ENCODE measurements at regions not wholly inside any gene's neighbourhood (a gene's known extent, or its start where the extent isn't known, plus 50 kb on each side); places are given as distances from the start of the nearest gene placed in this dataset.

- no peak for TF ChIP-seq CTCF (IDR thresholded peaks at IDR 0.05; ENCODE audit: poor library complexity)
- no peak for TF ChIP-seq EZH2phosphoT487 (IDR thresholded peaks at IDR 0.05; ENCODE audit: low read depth, severe bottlenecking, unreplicated experiment)
Observed at GRCh38 chr4:111178231-111178630, 555.4 kb upstream of the PITX2 start.
